ENCODE measurements at regions not wholly inside any gene's neighbourhood (a gene's known extent, or its start where the extent isn't known, plus 50 kb on each side); places are given as distances from the start of the nearest gene placed in this dataset.

GRCh38 chr18:67574749-67575148 is 58.2 kb upstream of the DSEL start:
- TF ChIP-seq, protein P1, sequence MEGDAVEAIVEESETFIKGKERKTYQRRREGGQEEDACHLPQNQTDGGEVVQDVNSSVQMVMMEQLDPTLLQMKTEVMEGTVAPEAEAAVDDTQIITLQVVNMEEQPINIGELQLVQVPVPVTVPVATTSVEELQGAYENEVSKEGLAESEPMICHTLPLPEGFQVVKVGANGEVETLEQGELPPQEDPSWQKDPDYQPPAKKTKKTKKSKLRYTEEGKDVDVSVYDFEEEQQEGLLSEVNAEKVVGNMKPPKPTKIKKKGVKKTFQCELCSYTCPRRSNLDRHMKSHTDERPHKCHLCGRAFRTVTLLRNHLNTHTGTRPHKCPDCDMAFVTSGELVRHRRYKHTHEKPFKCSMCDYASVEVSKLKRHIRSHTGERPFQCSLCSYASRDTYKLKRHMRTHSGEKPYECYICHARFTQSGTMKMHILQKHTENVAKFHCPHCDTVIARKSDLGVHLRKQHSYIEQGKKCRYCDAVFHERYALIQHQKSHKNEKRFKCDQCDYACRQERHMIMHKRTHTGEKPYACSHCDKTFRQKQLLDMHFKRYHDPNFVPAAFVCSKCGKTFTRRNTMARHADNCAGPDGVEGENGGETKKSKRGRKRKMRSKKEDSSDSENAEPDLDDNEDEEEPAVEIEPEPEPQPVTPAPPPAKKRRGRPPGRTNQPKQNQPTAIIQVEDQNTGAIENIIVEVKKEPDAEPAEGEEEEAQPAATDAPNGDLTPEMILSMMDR (IDR thresholded peaks at IDR 0.05; ENCODE audit: low read depth, low read length, poor library complexity, severe bottlenecking): no peak
- no peak for TF ChIP-seq EZH2phosphoT487 (IDR thresholded peaks at IDR 0.05; ENCODE audit: borderline replicate concordance, low read length)
